ENCODE measurements at regions not wholly inside any gene's neighbourhood (a gene's known extent, or its start where the extent isn't known, plus 50 kb on each side); places are given as distances from the start of the nearest gene placed in this dataset.
"Not testable (repeated sequence)": the region's sequence is repeated elsewhere in the genome, so short reads cannot be mapped to it uniquely, and the experiment has no call there.

DNA sequence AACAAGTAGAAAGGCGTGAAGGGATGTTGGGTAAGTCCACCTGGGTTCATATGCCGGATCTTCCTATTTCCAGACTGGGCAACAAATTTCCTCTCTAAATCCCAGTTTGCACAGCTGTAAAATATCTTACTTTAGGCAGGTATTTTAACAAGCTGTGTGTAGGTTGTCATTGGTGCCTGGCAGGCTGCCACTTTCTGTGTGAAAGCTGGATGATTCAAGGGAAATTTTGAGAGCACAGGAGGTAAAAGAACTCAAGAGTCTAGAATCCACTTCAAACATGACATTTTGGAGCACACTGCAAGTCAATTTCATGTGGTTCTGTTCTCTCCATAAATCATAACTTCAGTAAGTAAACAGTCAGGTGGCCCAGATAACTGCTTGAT lies 817.4 kb upstream of the AMELY start:
- ATAC-seq = peak in 1 of 2 donors; percentile 31
- Mint-ChIP-seq H3K4me3 (no peak overlapping the region), H3K27me3 (ENCODE audit: low read depth) (no peaks in the 10 kb centered on the region), H3K4me1 (ENCODE audit: low read depth) (no peaks in the 10 kb centered on the region), H3K9me3 (no peaks in the 10 kb centered on the region), H3K36me3 (ENCODE audit: insufficient read depth) (no peaks in the 10 kb centered on the region)
- no peak for DNase-seq

DNA sequence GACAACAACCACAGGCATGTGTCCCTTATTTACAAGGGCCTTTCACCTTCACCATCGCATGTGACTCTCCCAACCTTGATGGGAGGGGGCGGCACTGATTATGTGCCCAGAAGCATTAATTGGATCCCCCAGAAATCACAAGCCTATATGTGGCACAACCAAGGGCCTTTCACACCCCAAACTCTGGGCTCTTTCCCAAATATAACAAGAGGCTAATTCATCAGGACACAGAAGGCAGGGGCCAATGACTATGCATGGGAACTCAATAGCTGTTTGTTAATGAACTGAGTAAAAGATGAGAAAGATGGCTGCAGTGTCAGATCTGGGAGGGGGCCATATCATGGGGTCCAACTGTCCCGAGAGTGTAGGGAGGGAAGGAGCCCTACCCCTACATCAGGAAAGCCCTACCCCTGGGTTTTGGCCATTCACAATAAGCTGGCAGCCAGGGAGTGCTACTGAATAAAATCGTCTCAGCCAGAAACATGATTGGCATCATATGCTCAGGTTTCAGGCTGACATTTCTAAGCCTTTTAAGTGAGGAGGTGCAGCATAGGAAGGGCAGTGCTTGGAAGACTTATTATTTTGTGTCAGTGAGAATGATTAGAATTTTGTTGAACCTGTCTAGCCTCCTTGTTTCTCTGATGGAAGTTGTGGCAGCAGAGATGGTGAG lies 814.4 kb upstream of the AMELY start:
- H3K4me3 Mint-ChIP-seq = no peak overlapping the region
- DNase-seq (no peak), ATAC-seq (no peak)
- no peaks in the 10 kb centered on the region for H3K27me3 Mint-ChIP-seq (ENCODE audit: low read depth)
- no peaks in the 10 kb centered on the region for H3K36me3 Mint-ChIP-seq (ENCODE audit: insufficient read depth)
- H3K9me3 Mint-ChIP-seq = no peaks in the 10 kb centered on the region
- H3K4me1 Mint-ChIP-seq (ENCODE audit: low read depth) = no peaks in the 10 kb centered on the region

DNA sequence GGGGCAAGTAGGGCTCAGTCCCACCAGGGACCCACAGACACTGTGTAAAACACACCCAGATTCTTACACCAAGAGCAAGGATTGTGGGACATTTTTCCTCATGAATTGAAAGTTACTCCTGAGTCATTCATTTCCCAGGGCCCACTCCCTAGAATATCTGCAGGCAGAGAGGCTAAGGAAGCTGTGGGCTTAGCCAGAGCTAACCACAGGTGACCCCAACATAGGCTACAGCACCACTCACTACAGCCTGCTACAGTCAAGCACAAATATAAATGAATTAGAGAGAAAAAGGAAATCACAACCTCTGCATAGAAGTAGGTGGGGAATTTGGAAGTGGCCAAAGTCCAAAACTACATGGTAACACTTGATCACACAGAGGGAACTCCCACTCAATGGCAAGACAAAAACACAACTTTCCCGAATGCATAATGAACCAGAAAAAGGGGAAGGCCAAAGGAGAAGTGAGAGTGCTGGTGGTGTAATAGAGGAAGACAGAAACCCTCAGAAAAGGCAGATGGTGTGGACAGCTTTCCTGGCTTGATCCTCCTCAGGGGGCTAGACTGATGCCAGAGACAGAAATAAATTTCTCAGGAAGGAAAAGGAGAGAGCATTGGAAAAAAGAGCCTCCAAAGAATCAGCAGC lies 812.6 kb upstream of the AMELY start:
- no peak for ATAC-seq
- Mint-ChIP-seq H3K36me3 (ENCODE audit: insufficient read depth) (no peaks in the 10 kb centered on the region), H3K27me3 (ENCODE audit: low read depth) (no peaks in the 10 kb centered on the region), H3K9me3 (no peaks in the 10 kb centered on the region), H3K4me3 (no peak overlapping the region), H3K4me1 (ENCODE audit: low read depth) (no peaks in the 10 kb centered on the region)
- no peak for DNase-seq

DNA sequence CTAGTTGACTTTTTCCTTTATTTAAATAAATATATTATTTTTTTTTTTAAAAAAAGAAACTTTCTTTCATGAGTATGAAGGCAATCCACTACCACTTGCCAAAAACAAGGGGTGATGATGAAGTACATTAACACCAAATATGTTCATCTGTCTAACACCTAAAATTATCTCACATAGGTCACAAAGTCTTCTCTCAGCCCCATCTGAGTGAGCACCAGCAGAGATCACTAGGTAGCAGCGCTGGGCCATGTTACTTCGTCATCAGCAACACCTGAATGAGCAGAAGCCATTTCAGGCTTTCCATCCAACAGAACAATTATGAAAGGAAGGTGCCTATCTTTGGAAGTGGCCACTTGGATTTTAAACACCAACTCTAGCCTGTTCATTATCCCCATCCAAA lies 811.6 kb upstream of the AMELY start:
- no peak for ATAC-seq
- Mint-ChIP-seq H3K9me3 (no peaks in the 10 kb centered on the region), H3K4me1 (ENCODE audit: low read depth) (no peaks in the 10 kb centered on the region), H3K4me3 (no peak overlapping the region), H3K36me3 (ENCODE audit: insufficient read depth) (no peaks in the 10 kb centered on the region), H3K27me3 (ENCODE audit: low read depth) (no peaks in the 10 kb centered on the region)
- no peak for DNase-seq

DNA sequence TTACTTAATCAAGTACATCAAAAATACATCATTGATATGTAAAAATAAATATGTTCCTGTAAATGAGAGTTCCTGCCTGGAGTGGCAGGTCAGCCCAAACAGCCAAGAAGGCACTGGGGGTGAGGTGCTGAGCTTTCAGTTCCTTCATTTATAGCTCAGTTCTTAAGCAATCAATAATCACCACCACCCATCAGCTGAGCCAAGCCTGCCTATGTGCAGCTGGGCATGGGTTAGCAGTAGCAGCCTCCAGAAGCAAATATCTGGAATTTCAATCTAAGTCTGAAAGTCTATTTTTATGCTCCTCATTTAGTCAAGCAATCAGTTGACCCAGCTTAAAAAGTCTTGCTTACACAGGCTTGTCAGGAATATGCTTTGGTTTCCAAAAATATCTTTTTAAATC lies 811.0 kb upstream of the AMELY start:
- no peaks in the 10 kb centered on the region for H3K9me3 Mint-ChIP-seq
- H3K36me3 Mint-ChIP-seq (ENCODE audit: insufficient read depth) = no peaks in the 10 kb centered on the region
- no peak overlapping the region for H3K4me3 Mint-ChIP-seq
- no peak for DNase-seq
- no peaks in the 10 kb centered on the region for H3K27me3 Mint-ChIP-seq (ENCODE audit: low read depth)
- no peak for ATAC-seq
- H3K4me1 Mint-ChIP-seq (ENCODE audit: low read depth) = no peaks in the 10 kb centered on the region

DNA sequence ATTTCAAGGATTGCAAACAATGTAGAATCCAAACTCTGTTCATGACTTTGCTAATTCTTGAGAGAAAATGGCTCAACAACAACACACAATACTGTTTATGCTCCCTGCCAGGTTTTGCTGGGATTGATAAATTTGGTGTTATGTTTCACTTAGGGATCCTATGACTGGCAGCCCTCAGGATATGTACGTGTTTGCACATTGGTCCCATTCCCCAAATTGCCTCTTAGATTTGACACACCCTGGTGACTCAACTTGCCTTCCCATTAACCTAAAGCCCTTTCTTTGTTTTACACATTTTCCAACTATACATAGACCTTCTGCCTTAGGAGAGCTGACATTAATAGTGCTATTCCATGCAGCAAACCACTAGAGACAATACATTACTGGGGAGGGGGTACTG lies 809.4 kb upstream of the AMELY start:
- Mint-ChIP-seq H3K4me1 (ENCODE audit: low read depth) (no peaks in the 10 kb centered on the region), H3K4me3 (no peak overlapping the region), H3K27me3 (ENCODE audit: low read depth) (no peaks in the 10 kb centered on the region), H3K36me3 (ENCODE audit: insufficient read depth) (no peaks in the 10 kb centered on the region), H3K9me3 (no peaks in the 10 kb centered on the region)
- ATAC-seq (no peak), DNase-seq (no peak)

DNA sequence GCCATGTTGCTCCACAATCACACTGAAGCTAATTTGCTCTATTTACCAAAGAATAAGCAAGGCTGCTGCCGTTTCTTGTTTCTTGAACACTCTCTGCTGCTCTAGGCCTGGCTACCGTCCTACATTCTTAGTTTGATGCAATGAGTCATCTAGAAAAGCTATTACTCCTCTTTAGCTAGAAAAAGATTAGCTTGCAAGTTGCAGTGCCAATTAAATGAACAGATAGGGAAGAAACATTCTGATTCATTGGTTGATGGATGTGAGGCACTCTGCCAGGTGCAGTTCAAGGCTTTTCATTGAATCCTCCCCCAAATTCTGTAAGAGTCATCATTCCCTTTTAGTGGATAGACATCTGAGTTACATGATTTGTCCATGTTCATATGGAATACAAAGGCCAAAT lies 807.7 kb upstream of the AMELY start:
- Mint-ChIP-seq H3K27me3 (ENCODE audit: low read depth) (no peaks in the 10 kb centered on the region), H3K4me1 (ENCODE audit: low read depth) (no peaks in the 10 kb centered on the region), H3K4me3 (no peak overlapping the region), H3K36me3 (ENCODE audit: insufficient read depth) (no peaks in the 10 kb centered on the region), H3K9me3 (no peaks in the 10 kb centered on the region)
- DNase-seq (no peak), ATAC-seq (no peak)

GRCh38 chrY:7718626-7719025 lies 807.1 kb upstream of the AMELY start:
- Mint-ChIP-seq H3K9me3 (no peaks in the 10 kb centered on the region), H3K36me3 (ENCODE audit: insufficient read depth) (no peaks in the 10 kb centered on the region)

DNA sequence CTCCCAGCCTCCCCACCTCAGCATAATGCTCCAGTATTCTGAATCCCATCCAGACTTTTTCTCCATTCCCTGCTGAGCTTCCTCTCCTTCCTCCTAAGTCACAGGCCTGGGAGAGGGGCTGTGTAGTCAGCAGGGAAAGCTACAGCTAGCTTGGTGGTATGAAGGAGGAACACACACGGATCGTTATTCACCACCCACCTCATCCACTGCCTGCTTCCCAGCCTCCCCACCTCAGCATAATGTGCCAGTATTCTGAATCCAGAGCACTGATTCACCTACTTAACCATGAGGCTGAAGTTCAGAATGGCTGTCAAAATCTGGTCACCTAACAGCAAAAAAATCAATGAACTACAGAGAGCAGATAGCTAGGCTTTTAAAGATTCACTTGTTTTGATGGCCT lies 806.6 kb upstream of the AMELY start:
- H3K27me3 Mint-ChIP-seq (ENCODE audit: low read depth) = peaks cover 2% of the 10 kb centered on the region
- no peaks in the 10 kb centered on the region for H3K36me3 Mint-ChIP-seq (ENCODE audit: insufficient read depth)

More at GRCh38 chrY:7718626-7719025, 807.1 kb upstream of the AMELY start:
- ATAC-seq (no peak), DNase-seq (no peak)
- Mint-ChIP-seq H3K4me3 (no peak overlapping the region), H3K4me1 (ENCODE audit: low read depth) (no peaks in the 10 kb centered on the region), H3K27me3 (ENCODE audit: low read depth) (no peaks in the 10 kb centered on the region)

GRCh38 chrY:7714426-7714825 lies 802.9 kb upstream of the AMELY start:
- H3K4me1 Mint-ChIP-seq (ENCODE audit: low read depth) = no peaks in the 10 kb centered on the region
- DNase-seq = no peak
- H3K4me3 Mint-ChIP-seq = no peak overlapping the region
- no peaks in the 10 kb centered on the region for H3K36me3 Mint-ChIP-seq (ENCODE audit: insufficient read depth)
- H3K27me3 Mint-ChIP-seq (ENCODE audit: low read depth) = peaks cover 3% of the 10 kb centered on the region
- no peaks in the 10 kb centered on the region for H3K9me3 Mint-ChIP-seq
- ATAC-seq = no peak

More for the DNA sequence above, 806.6 kb upstream of the AMELY start:
- H3K9me3 Mint-ChIP-seq = no peaks in the 10 kb centered on the region
- H3K4me1 Mint-ChIP-seq (ENCODE audit: low read depth) = no peaks in the 10 kb centered on the region
- ATAC-seq (no peak), DNase-seq (no peak)
- H3K4me3 Mint-ChIP-seq = no peak overlapping the region

GRCh38 chrY:7713738-7714137 lies 802.2 kb upstream of the AMELY start:
- ATAC-seq; H3K4me1 Mint-ChIP-seq (ENCODE audit: low read depth); DNase-seq; H3K27me3 Mint-ChIP-seq (ENCODE audit: low read depth); H3K9me3 Mint-ChIP-seq; H3K36me3 Mint-ChIP-seq (ENCODE audit: insufficient read depth); H3K4me3 Mint-ChIP-seq: not testable (repeated sequence)

DNA sequence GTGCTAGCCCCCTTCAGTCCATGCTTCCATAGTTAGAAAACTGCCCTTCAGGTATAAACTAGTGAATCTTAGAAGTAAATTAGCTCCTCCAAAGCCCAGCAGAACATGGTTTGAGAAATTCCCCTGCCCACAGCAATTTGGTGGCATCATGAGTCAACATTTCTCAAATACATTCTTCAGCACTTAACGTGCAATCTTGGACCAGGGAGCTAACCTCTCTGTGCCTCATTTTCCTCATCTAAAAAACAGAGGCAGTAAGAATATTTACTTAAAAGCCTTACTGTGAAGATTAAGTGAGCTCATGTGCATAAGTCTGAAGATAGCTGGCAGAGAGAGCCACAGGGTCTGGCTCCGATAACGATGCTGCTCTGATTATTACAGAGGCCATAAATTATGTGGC lies 800.7 kb upstream of the AMELY start:
- H3K4me1 Mint-ChIP-seq (ENCODE audit: low read depth) = no peaks in the 10 kb centered on the region
- no peak overlapping the region for H3K4me3 Mint-ChIP-seq
- ATAC-seq = no peak
- DNase-seq = no peak
- no peaks in the 10 kb centered on the region for H3K9me3 Mint-ChIP-seq
- H3K36me3 Mint-ChIP-seq (ENCODE audit: insufficient read depth) = no peaks in the 10 kb centered on the region
- peaks cover 3% of the 10 kb centered on the region for H3K27me3 Mint-ChIP-seq (ENCODE audit: low read depth)

DNA sequence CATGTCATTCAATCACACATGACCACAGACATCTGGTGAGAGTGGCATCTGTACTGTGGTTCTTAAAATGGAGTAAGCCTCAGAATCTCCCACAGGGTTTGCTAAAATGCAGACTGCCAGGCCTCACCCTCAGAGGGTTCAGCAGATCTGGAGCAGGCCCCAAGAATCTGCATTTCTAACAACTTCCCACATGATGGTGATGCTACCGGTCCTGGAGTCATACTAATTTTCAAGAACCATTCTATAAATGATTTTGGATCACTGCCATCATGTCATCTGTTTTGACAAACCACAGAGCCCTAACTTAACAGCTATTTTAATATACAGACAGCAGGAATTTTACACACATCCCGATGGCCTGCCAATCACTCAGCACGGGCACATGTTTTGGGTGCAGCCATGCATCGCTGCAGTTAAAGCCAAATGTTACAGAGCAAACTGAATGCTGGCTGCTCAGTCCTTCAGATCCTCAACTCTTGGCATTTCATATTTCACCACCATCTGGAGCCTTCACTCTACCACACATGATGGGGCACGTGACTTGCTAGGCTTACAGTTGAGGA lies 792.1 kb upstream of the AMELY start:
- ATAC-seq = no peak
- DNase-seq = no peak
- Mint-ChIP-seq H3K27me3 (ENCODE audit: low read depth) (no peaks in the 10 kb centered on the region), H3K4me3 (no peak overlapping the region), H3K9me3 (no peaks in the 10 kb centered on the region), H3K36me3 (ENCODE audit: insufficient read depth) (no peaks in the 10 kb centered on the region), H3K4me1 (ENCODE audit: low read depth) (no peaks in the 10 kb centered on the region)

DNA sequence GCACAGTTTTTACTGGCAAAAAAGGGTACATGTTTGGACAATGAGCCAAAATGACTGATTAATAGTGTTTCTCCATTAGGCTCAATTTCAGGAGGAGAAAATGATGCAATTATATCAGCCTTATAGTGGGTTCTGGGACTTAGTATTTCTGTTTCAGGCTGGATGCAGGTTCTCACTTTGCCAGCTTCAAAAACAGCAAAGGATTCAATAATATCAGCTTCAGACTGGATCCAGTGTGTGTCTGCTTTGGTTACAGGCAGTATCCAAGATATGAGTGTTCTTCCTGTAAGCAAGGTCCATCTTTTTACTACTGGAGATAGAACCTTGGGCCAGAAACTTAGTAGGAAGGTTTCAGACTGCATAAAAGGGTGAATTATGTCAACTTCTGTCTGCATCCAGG lies 790.9 kb upstream of the AMELY start:
- H3K4me1 Mint-ChIP-seq (ENCODE audit: low read depth) = no peaks in the 10 kb centered on the region
- no peak overlapping the region for H3K4me3 Mint-ChIP-seq
- no peaks in the 10 kb centered on the region for H3K36me3 Mint-ChIP-seq (ENCODE audit: insufficient read depth)
- H3K27me3 Mint-ChIP-seq (ENCODE audit: low read depth) = no peaks in the 10 kb centered on the region
- DNase-seq = no peak
- H3K9me3 Mint-ChIP-seq = no peaks in the 10 kb centered on the region
- no peak for ATAC-seq

DNA sequence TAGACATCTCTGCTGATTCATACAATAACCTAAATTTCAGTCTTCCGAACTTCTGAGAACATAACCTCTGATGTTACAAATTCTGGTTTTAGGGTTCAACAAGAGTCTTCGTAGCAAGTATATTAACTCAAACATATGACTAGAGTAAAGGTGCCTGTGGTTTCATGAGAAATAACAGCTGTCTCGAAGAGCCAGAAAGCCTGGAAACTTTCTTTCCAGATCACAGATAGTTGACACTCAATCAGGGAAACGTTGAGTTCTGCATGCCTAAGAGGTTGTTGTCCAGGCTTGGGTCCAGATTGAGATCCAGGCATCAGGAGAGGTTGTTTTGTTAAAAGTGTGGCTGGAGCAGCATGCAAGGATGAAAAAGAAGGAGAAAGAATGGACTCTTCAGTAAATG lies 790.1 kb upstream of the AMELY start:
- H3K36me3 Mint-ChIP-seq (ENCODE audit: insufficient read depth) = no peaks in the 10 kb centered on the region
- no peak for DNase-seq
- no peak for ATAC-seq
- no peak overlapping the region for H3K4me3 Mint-ChIP-seq
- no peaks in the 10 kb centered on the region for H3K4me1 Mint-ChIP-seq (ENCODE audit: low read depth)
- no peaks in the 10 kb centered on the region for H3K27me3 Mint-ChIP-seq (ENCODE audit: low read depth)
- no peaks in the 10 kb centered on the region for H3K9me3 Mint-ChIP-seq
